M059J (cell line): ENCODE measurements at regions not wholly inside any gene's neighbourhood (a gene's known extent, or its start where the extent isn't known, plus 50 kb on each side); places are given as distances from the start of the nearest gene placed in this dataset.
"Not testable (repeated sequence)": the region's sequence is repeated elsewhere in the genome, so short reads cannot be mapped to it uniquely, and the experiment has no call there.

Source experiments
- DNase-seq: peaks from one replicate; pipeline ENCODE4 v3.0.0-alpha.2; 2012; ENCODE audit warnings: low read depth

DNA sequence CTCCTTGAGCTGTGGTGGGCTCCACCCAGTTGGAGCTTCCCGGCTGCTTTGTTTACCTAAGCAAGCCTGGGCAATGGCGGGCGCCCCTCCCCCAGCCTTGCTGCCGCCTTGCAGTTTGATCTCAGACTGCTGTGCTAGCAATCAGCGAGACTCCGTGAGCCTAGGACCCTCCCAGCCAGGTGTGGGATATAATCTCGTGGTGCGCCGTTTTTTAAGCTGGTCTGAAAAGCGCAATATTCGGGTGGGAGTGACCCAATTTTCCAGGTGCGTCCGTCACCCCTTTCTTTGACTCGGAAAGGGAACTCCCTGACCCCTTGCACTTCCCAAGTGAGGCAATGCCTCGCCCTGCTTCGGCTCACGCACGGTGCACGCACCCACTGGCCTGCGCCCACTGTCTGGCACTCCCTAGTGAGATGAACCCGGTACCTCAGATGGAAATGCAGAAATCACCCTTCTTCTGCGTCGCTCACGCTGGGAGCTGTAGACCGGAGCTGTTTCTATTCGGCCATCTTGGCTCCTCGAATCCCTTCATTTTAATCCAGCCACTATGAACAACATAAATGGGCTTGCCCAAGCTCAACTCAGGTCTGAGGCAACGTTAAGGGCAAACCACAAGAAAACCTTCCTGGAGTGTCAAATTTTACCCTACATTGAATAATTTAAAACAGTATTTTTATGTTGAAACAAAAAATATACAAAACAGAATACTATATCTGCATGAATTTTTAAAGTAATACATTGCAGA, 112.4 kb upstream of the CCDC150 start:
- DNase-seq: not testable (repeated sequence)

DNA sequence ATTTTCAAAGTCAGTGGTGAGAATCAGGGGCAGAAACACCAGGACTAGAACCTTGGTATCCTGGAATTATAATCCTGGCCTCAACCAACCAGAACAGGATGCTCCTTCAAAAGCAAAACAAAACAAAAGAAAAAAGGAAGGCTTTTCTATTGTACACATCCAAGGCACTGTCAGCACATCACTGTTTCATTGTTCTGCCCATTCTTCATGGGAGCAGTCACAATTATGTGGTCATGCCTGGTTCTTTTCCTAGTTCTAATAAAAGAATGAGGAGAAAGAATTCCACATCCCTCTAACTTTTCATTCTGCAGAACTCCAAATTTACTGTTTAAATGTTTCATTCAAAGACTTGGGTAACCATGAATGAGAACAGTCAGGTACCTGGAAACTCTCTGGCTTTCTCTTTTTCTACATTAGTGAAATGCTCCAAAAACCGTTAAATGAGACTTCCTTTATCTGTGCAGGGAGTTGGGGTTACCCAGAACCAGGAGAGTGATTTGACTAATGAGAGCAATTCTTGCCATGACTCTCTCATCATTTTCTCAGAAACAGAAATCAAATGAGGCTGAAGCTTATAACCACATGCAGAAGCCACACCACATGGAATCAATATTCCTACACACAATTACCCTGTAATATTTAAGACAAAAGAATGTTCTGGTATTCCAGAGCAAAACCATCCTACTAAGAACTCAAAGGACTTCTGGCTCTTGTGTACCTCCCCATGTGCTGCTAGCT, 110.9 kb upstream of the CCDC150 start:
- no peak for DNase-seq

DNA sequence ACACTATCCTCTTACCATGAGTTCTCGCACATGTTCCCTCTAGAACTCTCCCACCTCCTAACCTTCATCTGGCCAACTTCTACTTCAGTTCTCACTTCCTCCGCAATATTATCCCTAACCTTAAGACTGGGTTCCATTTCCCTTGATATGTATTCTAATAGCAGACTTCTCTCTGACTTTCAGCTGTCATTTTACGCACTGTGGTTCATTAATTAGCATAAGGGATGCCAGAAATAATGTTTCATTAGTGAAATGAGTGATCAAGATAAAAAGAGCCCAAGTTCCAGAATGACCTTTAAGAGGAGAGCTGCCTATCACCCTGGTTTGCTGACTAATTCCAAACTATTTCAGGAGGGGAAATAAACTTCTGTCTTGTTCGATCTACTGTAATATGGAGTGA, 108.6 kb upstream of the CCDC150 start:
- no peak for DNase-seq

DNA sequence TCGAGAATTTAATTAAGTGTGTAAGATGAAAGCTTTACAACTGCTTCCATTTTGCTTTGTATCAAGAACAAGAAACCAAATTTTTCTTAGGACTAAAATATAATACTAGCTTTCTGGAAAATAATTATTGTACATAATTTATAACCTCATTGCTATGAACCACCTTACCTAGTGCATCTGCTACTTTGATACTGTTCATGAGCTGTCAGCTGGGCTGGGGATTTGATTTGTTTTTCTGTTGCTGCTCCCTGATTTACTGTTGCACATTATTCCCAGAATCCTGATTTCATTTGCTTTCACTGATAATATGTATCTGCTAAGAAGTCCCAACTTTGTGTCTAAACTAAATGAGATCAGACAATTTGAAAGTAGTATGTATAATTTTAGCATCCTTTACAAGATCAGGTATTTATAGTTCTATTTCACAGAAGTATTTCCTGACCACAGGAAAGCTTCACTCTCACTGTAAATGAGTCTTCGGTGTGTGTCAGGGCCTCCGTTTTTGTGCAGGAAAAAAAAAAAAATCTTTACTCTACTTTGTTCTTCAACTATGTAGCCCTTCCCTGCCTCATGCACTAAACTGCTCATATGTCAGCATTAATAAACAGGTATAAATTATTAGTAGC, 105.6 kb upstream of the CCDC150 start:
- no peak for DNase-seq

DNA sequence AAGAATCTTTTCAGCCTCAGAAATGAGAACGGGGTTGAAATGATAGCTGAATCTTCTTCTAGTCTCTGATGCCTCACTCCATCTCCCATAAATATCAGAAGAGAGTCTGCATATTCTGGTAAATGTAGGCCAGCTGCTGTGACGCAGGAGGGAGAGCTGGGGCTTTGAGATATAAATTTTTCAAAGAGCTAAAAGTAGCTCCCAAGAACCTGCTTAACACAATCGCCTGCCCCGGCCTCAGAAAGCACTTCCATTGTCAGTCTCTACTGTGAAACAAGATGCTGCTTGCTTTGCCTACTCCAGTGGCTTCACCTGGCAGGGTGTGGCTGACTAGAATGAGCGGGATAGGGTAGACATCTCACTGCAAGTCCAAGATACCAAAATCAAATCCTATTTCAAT, 105.0 kb upstream of the CCDC150 start:
- no peak for DNase-seq

DNA sequence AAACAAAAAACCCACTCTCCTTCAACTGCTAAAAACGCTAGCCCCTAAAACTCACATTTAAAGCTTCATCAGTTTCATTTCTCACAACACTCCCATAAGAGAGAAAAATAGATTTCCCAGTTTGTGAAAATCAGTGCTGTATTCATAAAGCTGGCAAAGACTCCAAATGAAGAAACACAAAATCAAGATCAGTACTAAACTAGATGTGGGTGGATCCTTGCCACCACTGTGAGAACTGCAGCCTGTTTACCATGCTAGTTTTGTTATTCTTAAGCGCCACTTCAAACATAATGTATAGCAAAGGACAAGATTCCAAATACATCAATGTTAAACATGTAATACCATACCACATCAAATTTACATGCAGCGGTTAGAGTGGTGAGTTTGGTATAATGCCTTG, 104.5 kb upstream of the CCDC150 start:
- no peak for DNase-seq

DNA sequence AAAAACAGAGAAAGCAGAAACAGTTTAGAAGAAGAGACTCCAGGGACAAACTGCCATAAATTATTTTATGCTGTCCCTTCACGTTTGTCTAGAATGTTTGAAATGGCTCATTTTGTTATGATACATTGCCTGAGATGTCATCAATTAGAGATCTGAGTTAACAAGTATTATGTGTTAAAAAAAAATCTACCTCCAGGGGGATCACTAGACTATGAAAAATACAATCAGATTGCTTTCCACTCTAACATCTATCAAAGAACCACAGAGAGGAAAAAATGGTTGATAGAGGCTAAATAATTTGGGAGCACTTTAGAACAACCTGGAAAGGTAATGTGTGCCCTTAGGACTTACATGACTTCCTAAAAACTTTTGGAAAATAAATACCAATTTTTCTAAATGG, 103.8 kb upstream of the CCDC150 start:
- peak; percentile 28 for DNase-seq

DNA sequence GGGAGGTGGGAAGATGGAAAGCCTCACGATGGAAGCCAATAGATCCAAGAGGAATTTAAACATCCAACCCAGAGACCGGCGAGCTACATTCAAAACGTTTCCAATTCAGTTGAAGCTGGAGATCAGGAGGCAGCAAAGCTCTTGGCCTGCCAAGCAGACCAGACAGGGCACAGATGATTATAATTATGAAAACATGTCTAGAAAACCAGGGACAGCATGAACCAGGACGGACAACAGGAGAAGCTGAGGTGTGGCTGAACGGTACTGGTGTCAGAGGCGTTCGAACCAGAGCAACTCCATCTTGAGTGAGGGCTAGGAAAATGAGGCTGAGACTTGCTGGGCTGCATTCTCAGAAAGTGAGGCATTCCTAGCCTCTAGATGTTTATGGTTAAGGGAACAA, 102.2 kb upstream of the CCDC150 start:
- no peak for DNase-seq

DNA sequence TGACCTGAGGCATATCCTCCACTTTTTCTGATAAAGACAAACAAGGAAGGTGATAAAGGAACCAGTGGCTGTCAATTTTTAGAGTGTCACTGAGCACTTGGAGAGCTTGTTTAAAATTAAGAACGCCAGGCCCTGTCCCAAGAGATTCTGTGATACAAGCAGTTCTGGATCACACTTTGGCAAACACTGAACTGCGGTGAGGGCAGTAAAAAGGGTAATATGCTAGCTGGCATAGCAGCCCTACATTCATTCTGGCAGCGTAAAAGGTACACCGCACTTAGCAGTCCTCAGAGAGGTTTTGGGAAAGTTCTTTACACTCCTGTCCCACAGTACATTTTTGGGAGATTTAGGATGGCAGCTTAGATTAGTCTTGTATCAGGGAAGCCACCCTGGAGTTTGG, 101.3 kb upstream of the CCDC150 start:
- DNase-seq: no peak

DNA sequence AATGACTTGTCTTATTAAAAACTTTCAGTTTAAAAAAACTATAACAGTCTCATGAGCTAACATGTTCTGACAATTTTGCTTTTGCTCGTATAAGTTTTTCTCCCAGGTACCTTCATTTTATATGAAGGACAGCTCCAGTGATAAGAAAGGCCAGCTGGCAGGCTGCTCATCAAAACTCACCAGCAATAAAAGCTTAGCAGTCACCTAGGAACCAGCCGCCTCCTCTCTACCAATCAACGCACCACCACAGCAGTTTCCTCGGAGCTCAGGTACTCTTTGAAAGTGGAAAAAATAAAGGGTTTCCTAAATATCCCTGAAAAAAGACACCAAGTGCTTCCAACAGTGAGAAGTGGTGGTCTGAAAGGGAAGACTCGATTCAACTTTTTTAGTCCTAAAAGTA, 100.9 kb upstream of the CCDC150 start:
- no peak for DNase-seq

DNA sequence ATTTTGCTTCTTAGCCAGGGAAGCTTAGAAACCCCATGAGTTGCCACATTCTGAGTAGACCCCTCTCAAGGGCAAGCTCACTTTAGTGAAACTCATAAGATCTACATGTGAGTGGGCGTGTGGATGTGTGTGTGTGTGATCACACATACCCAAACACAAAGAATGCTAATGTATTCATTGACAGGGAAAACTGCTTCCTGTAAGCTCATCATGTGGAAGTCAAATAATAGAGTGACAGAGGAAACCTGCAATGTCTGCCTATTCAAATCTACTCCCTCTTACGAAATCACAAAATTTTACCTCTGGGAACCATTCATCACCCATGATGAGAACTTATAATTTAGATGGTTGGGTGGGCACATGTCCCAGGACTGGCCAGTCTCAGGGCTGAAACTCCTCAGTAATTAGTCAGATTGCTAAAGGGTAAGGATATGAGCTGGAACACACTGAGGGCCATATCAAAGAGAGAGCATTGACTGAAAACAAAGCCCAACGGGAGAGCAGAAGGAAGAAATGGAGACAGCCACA, 94.5 kb upstream of the CCDC150 start:
- peak; percentile 18 for DNase-seq

DNA sequence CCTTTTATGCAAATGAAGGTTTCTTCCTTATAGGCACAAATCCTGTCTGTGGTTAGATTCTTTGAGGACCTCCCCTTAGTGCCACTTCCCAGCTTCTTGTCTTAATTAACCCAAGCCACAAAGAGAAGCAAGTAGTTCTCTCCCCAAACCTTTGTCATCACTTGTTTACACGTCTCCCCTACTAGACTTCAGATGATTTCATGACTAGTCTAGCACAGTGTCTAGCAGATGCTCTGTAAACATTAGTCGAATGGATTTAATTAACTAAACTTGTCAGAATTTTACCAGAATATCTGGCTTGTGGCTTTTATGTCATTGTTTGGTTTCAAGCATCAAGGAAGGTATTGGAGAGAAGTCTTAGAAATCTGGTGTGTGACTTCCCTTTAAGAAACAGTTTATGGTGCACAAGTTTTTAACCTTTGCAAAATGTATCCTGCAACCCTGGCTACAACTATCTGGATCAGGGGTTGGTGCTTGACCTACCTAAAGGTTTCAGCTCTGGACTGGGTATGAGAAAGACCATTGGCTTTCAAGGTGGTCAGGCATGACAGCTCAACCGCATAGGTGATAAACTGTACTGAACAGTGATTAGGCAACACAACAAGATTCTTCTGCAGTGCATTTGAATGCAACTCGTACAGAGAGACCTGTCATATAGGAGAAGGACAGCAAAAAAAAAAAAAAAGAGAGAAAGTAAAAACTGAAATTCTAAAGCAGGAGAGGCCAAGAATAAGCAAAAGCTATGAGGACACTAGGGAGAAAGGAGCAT, 93.2 kb upstream of the CCDC150 start:
- DNase-seq: peak; percentile 12

DNA sequence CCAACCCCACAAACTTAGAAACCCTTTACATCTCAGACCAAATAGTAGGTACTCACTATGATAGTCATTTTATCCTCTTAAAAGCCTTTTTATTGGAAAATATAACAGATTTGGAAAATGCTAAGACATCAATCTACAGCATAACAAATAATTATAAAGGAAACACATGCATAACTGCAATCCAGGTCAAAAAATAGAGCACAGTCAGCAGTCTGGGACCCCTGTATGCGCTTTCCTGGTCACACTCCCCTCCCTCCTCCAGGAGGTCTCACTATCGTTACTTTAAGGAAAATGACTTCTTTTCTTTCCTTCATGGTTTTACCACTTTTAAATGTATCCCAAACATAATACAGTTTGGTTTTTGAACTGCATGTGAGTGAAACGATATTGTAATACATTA, 90.5 kb upstream of the CCDC150 start:
- no peak for DNase-seq

DNA sequence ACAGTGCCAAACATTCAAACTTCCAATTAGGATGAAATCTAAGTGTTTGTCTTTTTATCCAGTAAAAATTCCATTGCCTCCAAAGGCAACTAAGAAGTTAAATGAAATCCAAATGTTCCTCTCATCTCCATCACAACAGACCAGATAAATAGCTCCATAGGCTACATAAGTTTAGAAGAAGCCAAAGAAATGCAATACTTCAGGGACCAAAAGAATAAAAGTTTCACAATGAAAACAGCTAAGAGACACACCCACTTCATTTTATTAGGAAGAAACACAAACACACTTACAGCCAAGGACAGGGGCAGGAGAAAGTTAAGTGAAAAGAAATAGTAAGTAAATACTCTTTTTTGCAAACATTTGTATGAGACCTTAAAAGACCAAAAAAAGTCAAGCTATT, 88.5 kb upstream of the CCDC150 start:
- no peak for DNase-seq

DNA sequence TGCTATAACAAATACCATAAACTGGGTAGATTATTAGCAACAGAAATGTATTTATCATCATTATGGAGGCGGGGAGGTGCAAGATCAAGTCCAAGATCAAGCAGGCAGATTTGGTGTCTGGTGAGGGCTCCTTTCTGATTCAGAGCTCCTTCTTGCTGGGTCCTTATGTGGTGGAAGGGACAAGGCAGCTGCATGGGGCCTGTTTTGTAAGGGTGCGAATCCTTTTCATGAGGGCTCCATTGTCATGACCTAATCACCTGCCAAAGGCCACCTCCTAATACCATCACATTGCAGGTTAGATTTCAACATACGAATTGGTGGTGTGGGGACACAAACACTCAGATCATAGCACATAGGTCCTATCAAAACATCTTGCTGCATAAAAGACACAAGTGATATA, 84.4 kb upstream of the CCDC150 start:
- no peak for DNase-seq

DNA sequence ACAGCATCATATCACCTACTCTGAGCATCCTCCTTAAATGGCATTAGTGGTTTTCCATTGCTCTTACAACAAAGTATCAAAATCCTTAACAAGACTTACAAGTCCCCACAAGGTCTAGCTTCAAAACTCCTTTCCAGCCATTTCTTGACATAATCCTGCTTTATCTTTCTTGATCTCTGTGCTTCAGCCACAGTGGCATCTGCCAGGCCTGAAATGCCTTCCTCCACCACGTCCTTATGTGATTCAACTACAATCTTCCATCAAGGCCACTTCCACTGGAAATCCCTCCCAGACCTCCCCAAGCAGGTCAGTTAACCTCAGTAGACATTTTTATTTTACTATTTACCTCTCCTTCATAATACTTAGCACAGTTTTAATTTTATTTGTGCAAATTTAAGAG, 83.8 kb upstream of the CCDC150 start:
- DNase-seq: peak; percentile 59

DNA sequence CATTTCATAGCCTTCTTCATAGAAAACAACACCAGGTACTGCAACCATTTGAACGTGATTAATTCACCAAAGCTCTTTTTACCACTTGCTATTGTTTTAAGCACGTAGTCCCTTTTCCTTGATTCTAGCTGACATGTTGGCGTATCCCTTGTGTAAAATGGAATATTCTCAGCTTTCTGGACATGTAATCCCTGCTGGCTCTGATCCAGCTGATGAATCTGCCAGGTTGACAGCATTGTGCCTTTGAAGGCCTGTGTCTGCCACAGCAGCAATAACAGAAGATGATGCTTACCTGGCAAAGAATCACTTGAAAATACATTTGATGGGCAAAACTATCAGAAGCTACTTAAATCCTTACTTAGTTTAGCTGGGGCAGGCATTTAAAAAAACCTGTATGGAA, 81.0 kb upstream of the CCDC150 start:
- DNase-seq: no peak

DNA sequence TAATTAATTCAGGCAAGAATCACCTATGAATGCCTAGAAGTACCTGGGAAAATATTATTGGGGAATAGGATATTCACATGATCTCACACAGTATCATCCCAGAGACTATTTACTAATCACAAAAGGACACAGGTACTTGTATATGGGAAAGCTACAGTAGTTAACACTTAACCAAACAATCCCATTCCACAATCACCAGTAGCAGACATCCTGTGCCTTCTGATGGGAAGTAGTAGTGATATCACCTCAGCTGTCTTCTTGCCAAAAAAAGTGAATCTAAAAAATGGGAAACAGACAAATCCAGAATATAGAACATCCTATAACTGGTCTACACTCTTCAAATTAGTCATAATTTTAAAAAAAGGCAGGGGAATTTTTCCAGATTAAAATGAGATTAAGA, 75.6 kb upstream of the CCDC150 start:
- DNase-seq: no peak

DNA sequence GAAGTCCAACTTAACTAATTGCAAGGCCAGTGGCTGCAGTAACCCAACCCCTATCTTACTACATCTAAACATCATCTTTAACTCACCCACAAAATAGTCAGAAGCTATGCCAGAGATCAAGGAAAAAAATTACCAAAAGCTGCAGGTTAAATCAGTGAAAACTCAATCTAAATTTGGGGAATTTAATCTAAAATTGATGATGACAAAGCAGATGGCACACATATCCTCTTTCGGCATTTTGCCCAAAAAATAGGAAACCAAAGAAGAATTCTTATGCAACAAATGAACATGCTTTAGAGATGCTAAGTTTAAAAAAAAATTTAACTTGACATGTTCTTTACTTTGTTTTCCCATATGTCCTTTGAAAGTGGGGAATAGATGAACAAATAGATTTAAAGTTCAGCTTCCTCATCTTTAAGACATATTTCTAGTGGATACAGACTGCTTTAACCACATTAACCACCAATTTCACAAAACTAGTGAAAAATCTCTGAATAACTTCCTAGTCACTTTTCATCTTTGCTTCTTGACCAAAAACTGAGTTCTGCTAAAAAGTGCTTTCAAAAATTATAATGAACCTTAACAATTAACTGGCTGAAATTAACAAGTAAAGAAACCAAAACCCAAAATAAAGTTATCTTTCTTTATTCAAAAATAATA, 74.3 kb upstream of the CCDC150 start:
- no peak for DNase-seq

DNA sequence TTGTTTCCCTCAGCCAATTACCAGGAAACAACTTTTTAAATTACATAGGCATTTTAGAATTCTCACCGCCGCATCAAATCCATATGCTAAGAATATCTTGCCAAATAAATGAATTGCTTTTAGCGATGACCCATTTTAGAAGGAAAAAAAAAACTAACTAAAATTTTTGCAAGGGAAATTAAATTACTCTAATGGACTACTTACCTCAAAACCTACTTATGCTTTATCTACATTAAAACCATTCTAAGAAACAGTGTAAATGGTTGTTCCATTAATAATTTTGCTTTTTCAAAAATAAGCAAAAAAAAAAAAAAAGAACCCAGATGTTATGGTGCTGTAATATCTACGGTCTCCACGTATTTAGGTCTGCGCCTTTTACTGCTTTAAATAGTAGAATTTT, 73.5 kb upstream of the CCDC150 start:
- DNase-seq: no peak

DNA sequence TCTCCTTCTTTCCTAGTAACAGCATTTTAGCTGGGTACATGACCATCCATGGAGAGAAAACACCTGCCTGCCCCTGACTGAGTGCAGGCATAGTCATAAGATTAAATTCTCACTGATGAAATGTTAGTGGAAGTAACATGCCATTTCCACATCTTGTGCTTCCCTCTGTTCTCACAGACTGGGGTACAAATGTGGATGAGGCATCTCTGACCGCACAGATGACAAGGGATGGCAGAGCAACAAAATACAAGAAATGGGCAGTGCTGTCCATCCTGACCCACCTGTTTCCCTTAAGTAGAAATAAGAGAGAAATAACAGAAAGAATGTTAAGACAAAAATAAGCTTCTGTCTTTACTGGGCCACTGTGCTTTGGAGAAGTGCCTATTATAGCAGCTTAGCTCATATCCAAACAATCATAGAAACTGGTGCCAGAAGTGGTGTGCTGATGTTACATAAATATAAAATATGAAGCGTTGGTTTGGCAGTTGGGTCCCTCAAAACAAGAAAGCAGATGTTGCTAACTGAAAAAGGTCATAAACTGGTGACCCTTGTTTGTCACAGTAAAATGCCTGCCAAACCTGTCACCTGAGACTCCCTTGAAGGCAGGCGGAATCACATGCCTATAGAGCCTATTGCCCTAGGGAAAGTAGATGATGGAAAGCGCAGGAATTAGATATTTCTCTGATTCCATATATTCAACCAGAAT, 72.4 kb upstream of the CCDC150 start:
- no peak for DNase-seq
